PFSK-1 (cell line): ENCODE measurements at regions not wholly inside any gene's neighbourhood (a gene's known extent, or its start where the extent isn't known, plus 50 kb on each side); places are given as distances from the start of the nearest gene placed in this dataset.

Source experiments
- REST ChIP-seq, 2 experiments: IDR thresholded peaks; 2 replicates each; pipeline versions ENCODE4 v1.6.1 to v1.8.0; 2011 to 2012; ENCODE audit warnings: low read depth in 2 of 2, low read length in 2 of 2, control low read depth in 1 of 2, inconsistent platforms in 1 of 2, mild to moderate bottlenecking in 1 of 2, moderate library complexity in 1 of 2; ENCODE audit not compliant: insufficient read depth in 1 of 2
- TAF1 ChIP-seq: IDR thresholded peaks from 2 replicates; pipeline ENCODE4 v1.6.1; 2012; ENCODE audit warnings: low read length, control low read depth, borderline replicate concordance; ENCODE audit not compliant: insufficient read depth

- no peak for TF ChIP-seq REST (IDR thresholded peaks at IDR 0.05; ENCODE audit: insufficient read depth in 1 of 2, low read depth in 2 of 2, low read length in 2 of 2)
- no peak for TF ChIP-seq TAF1
Measured at GRCh38 chr5:5638211-5638610, 215.7 kb downstream of the ICE1 start.
